B cell (primary cell): ENCODE measurements at regions not wholly inside any gene's neighbourhood (a gene's known extent, or its start where the extent isn't known, plus 50 kb on each side); places are given as distances from the start of the nearest gene placed in this dataset.

Experiments used
- CTCF ChIP-seq: fragments of 200-600 bp; IDR thresholded peaks from one replicate; pipeline ENCODE4 v1.8.0; 2022; ENCODE audit warnings: antibody characterized with exemption, mild to moderate bottlenecking
- EZH2 ChIP-seq: IDR thresholded peaks from 2 replicates; pipeline ENCODE4 v1.6.1; 2012; ENCODE audit warnings: borderline replicate concordance, low read depth, mild to moderate bottlenecking, moderate library complexity, low read length; ENCODE audit not compliant: insufficient read depth, poor library complexity, severe bottlenecking

GRCh38 chr1:168400139-168400538, 119.5 kb downstream of the TBX19 start:
- no peak for TF ChIP-seq CTCF
- TF ChIP-seq EZH2: no peak
